SIG-M5 (cell line): ENCODE measurements at regions not wholly inside any gene's neighbourhood (a gene's known extent, or its start where the extent isn't known, plus 50 kb on each side); places are given as distances from the start of the nearest gene placed in this dataset.

Experiments
- DNase-seq: peaks from one replicate; lab custom pipeline; 2025; lab: John Stamatoyannopoulos, UW

- DNase-seq = no peak
Observed at GRCh38 chr4:130333241-130333759, 1237.3 kb downstream of the C4orf33 start.

DNA sequence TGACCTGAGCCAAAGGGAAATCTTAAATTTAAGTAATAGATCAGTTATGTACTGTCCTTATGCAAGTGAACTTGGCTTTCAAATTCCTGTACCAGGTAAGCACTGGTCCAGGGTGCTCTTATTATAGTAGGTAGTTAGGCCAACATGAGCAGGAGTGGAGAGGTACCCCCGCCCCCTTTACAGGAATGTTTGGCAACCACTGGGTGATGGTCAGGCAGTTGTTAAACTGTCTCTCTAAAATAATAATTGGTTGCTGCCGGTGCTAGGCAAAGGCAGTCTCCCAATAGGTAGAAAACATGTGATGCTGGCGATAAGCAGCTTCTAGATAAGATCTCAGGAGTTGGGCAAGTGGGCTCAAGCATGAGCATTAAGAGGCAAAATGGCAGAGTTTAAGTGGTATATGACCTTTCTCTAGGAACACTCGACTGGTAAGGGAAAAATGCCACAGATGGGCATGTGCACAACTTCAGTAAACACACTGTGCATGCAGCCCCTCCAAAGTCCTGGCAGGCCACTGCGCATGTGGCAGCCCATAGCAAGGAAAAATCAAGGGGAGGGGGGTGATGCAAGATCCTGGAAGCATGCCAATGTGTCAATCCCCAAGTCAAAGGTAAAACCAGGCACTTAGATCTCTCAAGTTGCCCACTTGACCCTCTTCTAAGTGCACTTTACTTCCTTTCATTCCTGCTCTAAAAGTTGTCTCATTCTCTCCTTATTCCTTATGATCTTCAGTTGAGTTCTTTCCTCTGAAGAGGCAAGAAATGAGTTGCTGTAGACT, 1239.7 kb downstream of the C4orf33 start:
- DNase-seq = no peak

DNA sequence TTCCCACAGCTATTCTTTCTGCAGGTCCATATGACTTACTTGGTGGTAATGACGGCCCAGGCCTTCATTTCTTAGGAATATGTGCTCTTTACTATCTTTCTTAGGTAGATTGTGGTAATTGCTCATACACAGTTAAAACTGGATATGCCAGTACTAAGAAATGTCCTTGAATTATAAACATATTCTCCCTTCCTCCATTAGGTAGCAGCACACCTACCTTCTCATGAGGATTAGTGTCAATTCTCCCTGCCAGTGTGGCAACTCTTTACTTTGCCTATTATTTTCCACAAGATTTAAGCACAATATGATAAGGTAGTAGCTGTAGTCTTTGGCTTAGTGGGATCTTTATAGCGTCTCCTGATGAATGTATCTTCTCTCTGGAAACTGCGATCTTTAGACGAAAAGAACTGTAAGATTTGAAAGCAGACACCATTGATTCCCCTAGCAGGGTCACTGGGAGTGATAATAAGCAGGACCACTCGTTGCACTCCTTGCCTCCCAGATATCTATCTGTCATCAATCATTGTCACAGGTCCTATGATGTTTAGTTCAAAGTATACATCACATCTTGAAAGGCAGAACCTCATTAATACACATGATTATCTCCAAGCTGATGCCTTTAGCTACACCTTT, 1240.7 kb downstream of the C4orf33 start:
- DNase-seq = no peak

DNA sequence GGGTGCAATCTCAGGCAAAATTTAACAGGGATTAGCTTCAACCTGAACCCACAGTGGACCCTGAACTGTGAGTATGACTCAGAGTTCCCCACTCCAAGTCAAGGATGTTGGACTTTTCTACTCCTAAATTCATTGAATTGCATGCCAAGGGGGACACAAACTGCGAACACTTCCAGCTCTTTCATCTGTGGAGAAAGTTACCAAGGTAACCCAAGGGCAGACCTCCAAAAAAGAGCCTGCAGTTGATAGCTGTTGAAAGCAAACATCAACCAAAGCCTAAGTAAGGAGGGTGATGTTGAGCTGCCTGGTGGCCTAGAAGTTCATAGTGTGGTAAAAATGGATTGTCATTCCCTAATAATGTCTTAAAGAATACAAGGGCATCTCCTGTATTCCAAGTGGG, 1242.9 kb downstream of the C4orf33 start:
- no peak for DNase-seq

- no peak for DNase-seq
Observed at GRCh38 chr4:130349745-130350144, 1253.8 kb downstream of the C4orf33 start.

DNA sequence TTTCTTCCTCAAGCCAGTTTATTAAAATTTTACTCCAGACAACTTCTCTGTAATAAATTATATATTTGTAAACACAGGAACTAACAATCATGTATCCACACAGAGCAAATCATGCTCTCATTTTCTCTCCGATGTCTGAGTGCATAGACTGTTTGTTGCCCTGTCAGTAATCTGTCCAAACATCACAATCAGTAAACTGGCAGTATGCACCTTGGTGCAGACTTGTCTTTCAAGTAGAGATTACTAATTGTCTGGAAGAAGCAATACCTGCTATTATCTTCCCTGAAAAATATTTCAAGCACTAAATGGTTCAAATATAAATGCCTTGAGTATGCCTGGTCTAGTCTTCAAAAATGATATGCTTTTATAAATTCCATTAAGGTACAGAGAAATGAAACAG, 1260.9 kb downstream of the C4orf33 start:
- no peak for DNase-seq

- DNase-seq = no peak
Observed at GRCh38 chr4:130359542-130359941, 1263.6 kb downstream of the C4orf33 start.

GRCh38 chr4:130361616-130362015, 1265.7 kb downstream of the C4orf33 start:
- DNase-seq = no peak

GRCh38 chr4:130368668-130369067, 1272.7 kb downstream of the C4orf33 start:
- no peak for DNase-seq

- DNase-seq = no peak
Observed at GRCh38 chr4:130393231-130393630, 1297.3 kb downstream of the C4orf33 start.

- no peak for DNase-seq
Observed at GRCh38 chr4:130393642-130394041, 1297.7 kb downstream of the C4orf33 start.

- DNase-seq = no peak
Observed at GRCh38 chr4:130395871-130396270, 1299.9 kb downstream of the C4orf33 start.

- no peak for DNase-seq
Observed at GRCh38 chr4:130403221-130403620, 1307.3 kb downstream of the C4orf33 start.

DNA sequence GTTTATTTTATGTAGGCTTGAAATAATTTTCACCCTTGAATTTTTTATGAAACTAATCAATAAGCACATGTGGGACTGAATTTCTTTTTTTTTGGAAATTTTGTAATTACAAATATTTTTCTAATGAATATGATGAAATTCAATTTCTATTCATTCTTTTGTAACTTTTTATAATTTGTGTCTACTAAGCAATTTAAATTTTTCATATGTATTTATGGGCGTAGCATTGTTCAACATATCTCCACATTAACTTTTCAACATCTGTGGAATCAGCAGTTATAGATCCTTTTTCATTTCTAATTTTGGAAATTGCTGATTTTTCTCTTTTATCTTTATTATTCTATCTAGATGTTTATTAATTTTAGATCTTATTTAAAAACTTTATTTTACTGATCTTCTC, 1320.3 kb downstream of the C4orf33 start:
- no peak for DNase-seq

DNA sequence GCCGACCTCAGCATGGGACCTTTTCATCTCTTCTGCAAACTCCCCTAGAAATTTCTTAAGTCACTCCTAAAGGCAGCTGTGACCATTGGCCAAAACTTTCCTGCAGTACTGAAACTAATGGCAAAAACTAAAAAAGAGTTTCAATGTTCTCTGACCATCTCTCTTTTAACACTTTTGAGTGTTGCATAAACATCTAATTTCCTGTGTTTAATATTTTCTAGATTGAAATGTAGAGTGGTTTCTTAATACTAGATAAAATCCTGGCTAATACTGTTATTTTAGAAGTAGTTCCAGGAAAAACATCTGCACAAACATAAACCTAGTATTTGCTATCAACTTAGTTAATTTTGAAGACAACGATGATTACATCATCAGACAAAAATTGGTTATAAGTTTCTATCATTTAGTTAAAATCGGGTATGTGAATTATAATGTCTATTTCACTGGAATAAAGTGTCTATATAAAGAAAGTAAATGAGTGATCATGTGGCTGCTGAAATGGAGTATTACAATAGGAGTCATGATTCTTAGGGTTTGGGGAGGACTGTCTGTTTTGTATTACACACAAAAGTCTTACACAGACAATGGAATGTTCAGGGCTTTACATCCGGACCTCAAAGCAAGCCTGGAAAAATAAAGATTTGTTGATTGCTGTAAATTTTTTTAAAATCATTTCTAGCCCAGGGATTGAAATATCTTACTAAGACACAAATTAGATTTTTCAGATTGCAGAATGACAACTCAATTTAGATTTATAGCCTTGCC, 1323.4 kb downstream of the C4orf33 start:
- DNase-seq = no peak

- no peak for DNase-seq
Observed at GRCh38 chr4:130422261-130422660, 1326.3 kb downstream of the C4orf33 start.

GRCh38 chr4:130424211-130424610, 1328.3 kb downstream of the C4orf33 start:
- no peak for DNase-seq

DNA sequence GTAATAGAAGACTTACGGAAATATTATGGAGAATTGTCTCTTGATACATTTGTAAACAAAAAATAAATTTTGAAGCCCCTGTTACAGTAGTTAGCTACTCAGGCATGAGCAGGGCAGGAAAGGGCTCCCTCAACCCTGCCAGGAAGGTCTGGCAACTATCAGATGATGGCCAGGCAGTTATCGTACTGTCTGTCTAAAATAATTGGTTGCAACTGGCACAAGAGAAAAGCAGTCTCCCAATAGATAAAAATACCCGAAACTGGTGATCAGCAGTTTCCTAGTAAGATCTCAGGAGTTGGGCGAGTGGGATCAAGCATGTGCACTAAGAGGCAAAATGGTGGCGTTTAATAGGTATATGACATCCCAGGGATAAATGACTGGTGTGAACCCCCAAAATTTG, 1336.3 kb downstream of the C4orf33 start:
- no peak for DNase-seq

DNA sequence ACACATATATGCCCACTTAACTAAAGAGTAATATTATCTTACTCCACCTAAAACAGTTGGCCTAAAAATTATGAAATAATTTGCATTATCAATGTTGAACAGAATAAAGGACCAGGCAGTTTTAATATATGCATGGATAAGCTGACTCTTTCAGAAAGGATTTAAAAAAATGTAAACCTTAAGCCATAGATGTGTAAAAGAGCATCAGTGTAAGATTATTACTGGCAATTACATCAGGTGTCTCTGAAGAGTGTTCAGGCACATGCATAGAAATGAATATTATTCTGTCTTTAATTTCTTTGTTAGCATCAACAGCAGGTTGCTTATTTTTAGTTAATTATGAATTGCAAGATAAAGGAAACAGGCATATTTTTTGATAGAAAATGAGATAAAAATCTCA, 1353.8 kb downstream of the C4orf33 start:
- DNase-seq = no peak

GRCh38 chr4:130468340-130468739, 1372.4 kb downstream of the C4orf33 start:
- DNase-seq = no peak

DNA sequence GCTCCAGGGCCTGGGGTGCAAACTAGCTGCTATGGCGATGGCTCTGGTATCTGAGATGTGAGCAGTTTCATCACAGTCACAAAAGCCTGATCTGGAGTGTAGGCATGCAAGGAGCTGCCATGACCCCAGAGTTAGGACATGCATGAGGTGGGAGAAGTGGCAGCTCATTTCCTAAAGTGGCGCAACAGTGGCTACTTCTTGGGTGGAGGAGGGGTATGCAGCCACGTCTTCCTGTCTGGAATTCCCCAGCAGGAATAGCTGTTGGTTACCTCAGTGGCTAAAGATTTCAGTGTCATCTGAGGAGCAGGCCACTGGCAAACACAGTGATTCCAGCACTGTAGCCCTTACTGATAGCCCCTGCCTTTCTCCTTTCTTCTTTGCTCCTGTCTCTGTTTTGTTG, 1382.5 kb downstream of the C4orf33 start:
- no peak for DNase-seq

- no peak for DNase-seq
Observed at GRCh38 chr4:130479020-130479419, 1383.1 kb downstream of the C4orf33 start.

DNA sequence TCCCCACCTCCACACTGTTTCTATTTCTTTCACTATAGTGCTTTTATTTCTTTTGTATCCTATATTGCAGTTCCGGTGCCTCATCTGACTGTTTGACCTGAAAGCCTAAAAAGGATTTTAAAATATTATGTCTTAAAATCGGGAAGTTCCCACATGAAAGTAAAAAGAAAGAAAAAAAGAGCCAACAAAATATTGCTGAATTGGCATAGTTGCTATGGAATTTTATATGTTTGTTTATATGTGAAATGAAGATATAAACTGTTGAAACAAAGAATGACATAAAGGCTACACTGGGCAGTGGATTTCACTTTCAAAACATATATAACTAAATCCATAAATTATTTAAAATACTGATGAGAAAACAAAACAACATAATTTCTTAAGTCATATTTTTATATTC, 1383.7 kb downstream of the C4orf33 start:
- no peak for DNase-seq
